Activated naive CD8-positive, alpha-beta T cell treated with anti-CD3 and anti-CD28 coated beads, Interleukin-2, amount 50 U/mL, for 16 hours (primary cell): ENCODE measurements at regions not wholly inside any gene's neighbourhood (a gene's known extent, or its start where the extent isn't known, plus 50 kb on each side); places are given as distances from the start of the nearest gene placed in this dataset.

Experiments used
- DNase-seq: peaks from one replicate; pipeline ENCODE4 v3.0.0-alpha.2; 2020; ENCODE audit warnings: low read depth, low spot score

DNA sequence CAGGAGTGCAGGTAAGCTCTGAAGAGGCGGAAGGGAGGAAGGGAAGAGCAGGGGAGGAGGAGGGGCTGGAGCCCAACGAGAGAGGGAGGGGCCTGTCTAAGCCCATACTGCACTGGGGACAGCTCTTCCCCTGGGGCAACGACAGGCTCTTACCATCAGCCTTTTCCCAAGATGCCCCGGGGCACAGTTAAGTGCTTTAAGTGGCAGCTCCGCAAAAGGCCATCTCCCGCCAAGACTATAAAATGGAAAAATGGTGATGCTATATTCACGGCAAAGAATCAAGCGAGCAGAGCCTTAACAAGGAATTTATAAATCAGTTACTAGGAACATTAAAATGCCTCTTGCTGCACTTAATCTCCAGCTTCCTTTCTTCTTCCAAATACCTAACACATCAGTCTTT, 110.2 kb upstream of the NLRP1 start:
- DNase-seq, result no peak

DNA sequence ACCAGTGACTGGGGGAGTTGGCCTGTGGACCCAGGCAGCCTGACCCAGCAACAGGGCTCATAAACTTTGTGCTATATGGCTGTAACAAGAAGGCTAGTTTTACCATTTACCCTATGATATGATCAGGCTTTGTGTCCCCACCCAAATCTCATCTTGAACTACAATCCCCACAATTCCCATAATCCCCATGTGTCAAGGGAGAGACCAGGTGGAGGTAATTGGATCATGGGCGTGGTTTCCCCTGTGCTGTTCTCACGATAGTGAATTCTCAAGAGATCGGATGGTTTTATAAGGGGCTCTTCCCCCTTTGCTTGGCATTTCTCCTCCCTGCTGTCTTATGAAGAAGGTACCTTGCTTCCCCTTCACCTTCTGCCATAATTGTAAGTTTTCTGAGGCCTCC, 111.2 kb upstream of the NLRP1 start:
- no peak for DNase-seq

DNA sequence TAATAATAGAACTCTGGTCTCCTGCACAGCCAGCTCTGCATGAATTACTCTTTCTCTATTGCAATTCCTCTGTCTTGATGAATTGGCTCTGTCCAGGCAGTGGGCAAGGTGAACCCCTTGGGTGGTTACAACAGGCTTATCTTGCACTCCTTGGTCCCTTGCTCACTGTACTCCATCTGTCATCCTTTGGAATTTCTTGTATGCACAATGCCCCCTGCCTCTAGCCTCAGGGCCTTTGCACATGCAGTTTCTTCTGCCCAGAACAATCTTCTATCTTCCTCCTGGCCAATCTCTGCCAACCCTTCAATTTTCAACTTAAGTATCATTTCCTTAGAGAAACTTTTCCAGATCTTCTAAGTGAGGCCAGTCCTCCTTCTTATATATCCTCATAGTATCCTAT, 114.7 kb upstream of the NLRP1 start:
- DNase-seq, result no peak

DNA sequence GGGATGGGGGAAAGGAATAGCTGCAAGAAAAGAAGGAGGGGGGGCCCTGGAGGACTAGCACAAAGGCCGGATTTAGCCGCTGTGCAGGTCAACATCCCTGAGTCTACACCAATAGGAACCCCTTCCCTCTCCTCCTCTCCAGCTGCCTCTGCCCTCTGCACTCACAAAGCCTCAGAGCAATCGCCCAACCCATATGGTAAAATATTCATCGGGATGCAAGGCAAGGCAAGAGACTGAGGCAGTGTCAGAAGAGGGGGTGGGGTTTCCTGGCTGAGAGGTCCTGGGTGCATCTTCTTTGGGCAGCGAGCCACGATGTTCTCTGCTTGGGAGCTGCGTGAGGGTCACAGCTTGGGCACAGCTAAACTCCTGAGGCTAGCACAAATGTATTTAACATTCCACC, 115.5 kb upstream of the NLRP1 start:
- no peak for DNase-seq

DNA sequence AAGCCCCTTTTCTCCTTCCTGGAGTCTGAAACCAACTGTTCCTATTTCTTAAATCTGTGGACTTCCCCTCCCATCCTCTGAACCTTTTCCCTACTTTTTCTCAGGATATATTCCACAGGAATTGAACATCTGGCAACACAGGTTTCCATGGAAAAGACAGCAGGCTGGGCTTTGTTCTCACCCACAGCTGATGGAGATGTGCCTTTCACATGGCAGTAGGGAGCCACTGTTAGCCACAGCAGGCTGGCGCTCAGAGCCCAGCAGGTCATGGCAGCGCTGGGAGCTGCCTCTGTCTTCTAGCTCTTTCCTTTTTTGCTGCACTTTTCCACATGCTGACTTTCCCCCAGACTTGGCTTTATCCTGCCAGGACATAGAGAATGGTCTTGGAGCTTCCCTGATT, 116.4 kb upstream of the NLRP1 start:
- DNase-seq, result no peak

DNA sequence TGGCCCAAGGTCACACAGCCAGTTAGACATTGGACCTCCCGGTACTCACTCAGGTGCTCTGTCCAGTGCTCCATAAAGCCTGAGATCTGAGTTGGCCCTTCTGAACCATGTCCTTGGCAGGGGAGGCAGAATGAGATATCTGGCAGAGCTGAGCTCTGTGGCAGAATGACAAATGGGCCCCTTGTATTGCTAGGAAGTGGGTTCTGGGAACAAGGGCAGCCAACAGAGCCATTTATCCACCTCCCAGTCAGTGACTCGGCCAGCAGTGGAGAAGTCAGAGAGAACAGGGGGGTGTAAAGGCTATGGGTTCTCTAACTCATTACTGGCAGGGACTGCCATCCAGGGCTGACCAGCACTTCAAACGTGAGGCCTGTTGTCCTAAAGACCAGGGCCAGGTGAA, 117.1 kb upstream of the NLRP1 start:
- no peak for DNase-seq

DNA sequence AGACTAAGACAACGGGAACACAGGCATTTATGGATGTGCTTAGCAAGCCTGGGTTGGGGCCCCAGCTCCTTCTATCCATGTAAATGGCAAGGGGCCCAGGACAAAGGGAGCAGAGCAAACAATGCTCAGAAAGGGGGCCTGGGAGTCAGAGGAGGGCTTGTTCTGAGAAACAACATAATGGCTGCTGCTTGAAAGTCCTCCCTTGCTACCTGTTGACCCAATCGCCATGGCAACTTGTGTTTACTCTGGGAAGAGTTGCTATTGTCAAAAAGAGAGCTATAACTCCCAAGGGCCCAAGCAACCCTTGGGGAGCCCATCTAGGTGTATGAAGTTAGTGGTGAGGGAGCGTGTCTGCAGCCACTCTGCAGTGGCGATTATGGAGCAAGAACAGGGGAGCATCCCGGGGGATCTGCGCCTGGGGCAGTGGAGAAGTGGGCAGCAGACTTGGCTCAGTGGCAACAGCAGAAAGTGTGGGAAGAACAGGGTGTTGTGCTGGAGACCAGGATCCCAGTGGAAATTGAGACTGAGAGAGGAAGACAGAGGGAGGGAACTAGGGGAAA, 118.7 kb upstream of the NLRP1 start:
- no peak for DNase-seq

DNA sequence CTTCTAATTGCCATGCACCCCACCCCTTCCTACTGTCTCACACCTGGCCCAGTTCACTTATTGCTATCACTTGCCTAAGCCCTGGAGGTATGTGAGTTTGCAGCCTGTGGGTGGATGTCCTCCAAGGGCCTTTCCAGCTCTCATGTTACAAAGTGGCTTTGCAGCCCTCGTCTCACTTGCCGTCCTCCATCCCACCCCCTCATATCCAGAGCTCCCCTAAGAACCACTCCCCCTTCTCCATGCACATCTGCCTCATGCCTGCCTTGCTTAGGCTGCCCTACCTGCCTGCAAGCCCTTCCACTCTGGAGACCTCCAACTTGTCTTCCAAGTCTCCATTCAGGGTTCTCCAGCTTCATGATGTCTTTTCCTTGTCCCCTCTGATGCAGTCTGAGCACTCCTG, 119.4 kb upstream of the NLRP1 start:
- no peak for DNase-seq

DNA sequence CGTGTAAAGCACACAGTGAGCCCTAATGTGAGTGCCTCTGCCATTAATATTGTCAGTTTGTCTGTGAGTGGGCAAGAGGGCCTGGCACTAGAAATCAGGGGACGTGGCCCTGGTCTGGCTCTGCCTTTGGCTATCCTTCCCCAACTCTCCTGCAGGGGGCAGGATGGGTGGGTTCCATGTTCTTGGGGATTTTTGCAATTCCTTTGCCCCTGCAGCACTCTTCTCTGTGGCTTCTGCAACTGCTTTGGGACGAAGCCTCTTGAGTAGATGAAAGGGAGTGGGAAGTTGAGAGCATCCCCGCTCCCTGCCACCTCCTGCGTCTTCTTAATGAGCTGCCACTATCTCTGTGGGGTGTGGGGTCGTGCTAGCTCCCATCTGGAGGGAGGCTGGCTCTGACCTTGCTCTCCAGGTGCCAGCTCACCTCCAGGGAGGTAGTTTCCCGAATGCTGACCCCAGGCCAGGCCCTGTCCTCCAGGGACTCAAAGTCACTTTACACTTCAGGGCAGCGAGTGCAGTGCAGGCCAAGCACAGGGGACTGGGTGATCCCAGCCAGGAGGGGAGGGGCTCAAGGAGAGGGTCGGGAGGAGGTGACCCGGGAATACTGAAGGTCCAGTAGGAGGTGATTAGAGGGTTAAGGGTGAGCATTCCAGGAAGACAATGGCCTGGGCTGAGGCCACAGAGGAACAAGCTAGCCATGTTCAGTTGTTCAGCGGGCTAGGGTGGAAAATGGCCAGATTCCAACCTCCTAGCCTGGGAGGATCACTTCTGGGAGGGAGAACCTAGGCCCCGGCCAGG, 121.0 kb upstream of the NLRP1 start:
- no peak for DNase-seq

DNA sequence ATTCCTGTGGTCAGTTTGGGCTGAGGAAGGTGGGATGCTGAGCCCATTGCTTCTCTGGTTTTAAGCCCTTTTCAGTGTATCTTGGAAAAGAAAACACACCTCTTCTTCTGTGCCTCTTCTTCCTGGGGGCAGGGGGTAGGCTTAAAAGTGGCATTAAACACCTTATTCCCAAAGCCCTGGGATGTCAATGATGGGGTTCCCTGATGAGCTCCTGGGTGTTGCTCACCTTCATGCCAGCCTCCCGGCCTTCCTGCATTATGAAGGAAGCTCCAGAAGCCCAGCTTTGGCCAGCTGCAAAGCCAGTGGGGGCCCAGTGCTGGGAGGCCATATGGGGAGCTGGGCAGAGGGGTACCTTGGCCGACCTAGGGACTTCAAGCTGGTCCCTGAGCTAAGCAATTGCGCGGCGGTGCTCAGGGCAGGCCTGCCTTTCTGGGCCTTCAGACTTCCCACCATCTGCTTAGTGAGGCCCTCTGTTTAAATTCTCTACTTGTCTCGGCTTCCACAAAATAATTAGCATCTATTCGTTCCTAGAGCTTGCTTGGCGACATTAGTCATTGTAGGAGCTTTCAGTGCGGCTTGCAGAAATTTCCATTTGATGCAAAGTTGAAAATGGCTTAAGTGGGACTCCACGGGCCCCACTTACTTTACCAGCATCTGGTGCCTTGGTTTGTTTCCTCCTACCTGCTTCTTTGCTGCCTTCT, 121.7 kb upstream of the NLRP1 start:
- no peak for DNase-seq

DNA sequence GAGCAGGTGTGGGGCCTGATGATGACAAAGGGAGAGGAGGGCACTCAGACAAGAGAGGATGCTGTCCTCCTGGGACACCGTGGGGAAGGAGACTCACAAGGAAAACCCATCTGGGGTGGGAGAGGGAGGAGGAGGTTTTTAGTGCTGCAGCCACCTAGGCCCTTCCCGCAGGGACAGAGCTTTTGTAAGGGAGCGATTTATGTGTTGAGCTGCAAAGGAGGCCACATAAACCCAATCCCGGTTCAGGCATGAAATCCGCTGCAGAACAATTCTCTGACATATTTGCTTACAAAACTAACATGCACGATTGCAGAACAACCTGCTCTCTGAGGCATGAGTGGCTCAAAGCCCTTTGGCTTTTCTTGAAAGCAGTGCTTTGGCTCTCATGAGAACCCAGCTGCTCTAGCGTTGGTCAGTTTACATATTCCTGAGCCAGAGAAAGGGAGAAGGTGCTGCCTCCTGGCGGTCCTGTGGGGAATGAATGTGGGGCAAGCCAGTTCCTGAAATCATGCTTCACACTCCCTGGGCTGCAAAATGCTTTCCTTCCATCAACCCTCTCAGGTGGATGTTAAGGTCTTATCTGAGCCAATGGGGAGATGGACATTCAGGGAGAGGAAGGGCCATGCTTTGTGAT, 122.4 kb upstream of the NLRP1 start:
- DNase-seq, result peak; percentile 11

DNA sequence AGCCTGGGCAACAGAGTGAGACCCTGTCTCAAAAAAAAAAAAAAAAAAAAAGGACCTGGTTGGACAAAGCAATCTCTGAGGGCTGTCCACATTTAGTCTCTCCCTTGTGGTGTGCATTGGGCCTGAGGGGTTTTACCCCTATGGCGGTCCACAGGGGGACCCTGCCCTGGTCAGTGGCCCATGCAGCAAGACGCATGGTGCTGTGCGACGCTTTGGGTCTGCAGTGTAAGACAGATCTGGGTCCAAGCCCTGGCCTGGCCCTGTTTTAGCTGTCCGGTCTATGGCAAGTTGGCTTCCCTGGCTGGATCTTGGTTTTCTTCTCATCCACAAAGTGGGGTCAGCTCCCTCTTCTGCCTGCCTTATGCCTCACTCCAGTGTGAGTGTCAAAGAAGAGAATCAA, 123.2 kb upstream of the NLRP1 start:
- DNase-seq, result no peak

DNA sequence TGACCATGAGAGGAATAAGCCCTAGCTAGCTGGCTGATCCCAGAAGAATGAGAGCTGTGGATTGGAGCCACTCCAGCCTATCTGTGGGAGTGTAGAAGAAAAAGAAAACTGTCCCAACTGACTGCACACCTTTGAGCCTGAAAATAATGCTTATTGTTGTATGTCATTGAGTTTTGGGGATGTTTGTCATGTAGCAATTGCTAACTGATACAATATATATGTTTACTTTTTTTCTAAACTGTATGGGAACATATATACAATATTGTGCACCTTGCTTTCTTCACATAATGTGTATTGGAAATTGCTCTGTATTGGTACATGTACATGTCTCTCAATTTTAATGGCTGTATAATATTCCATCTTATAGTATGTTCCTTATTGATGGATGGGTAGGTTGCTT, 124.0 kb upstream of the NLRP1 start:
- DNase-seq, result no peak

DNA sequence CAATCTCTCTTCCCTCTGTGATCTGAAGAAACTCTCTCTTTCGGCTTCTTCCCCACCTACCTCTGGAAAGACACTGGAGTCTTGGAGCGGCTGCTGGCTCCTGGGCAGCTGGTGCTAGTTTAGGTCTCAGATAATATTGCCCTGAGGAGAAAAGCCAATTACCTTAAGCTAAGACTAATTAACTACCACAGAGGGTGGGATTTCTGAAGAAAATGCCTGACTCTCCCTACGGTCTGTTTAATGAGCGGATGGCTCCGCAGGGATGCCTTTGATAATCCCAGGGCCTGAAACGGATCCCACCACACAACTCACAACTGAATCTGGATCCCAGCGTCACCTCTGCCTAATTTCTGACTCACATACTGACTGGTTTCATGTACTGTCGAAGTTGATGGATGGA, 127.0 kb upstream of the NLRP1 start:
- DNase-seq, result no peak

DNA sequence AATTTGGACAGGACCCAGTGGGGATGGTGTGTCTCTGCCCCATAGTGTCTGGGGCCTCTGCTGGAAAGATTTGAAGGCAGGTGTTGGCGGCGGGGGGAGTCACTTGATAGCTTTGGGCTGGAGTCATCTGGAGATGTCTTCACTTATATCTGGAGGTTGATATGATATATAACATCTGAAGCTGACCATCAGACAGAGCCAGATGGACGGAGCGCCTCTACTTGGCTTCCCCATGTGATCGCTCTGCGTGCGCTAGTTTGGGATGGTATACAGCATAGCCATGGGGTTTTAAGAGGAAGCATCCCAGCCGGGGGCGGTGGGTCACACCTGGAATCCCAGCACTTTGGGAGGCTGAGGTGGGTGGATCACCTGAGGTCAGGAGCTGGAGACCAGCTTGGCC, 130.7 kb upstream of the NLRP1 start:
- DNase-seq, result no peak

DNA sequence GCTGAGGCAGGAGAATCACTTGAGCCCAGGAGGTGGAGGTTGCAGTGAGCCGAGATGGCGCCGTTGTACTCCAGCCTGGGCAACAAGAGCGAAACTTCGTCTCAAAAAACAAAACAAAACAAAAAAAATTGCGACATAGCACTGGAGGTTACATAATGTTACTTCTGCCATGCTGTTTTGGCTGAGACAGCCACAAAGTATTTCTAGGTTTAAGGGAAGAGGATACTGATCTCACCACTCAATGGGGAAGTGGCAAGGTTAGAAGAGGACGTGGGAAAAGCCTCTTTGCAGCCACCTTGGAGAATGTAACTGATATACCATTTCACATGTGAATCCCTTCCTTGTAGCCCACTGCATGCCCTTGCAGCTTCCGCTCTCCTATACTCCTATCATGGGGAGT, 131.2 kb upstream of the NLRP1 start:
- no peak for DNase-seq

DNA sequence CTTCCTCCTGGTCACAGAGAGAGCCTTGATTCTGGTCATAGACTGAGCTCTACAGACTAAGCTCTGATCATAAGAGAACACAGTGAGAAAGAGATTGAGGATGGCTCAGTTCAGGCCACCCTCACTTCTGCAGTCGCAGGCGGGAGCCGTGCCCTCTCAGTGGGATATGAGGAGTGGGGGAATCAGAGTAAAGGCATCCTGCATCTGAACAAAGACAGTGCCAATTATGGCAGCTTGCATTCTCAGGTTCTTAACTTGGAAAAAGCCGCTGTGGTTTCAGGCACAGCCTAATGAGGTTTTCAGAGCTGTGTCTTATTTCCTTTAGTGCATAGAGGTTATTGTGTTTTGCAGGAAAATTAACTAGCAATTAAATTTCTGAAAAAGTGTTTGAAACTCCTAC, 134.4 kb upstream of the NLRP1 start:
- DNase-seq, result no peak

DNA sequence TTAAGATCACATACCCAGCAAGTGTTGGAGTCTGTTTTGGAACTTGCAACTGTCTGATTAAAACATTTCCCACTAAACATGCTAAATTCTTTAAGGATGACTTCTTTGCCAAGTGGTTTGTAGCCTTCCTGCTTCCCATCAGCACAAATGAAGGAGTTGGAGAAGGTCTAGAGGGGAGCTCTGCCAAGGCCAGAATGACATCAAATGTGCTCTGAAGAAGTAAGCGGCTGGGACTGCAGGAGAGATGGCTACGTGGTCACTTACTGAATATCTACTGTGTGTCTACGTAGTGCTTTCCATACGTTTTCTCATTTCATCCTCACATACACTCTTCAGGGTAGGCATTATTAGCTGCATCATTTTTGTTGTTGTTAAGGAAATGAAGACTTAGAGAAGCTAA, 135.7 kb upstream of the NLRP1 start:
- no peak for DNase-seq

DNA sequence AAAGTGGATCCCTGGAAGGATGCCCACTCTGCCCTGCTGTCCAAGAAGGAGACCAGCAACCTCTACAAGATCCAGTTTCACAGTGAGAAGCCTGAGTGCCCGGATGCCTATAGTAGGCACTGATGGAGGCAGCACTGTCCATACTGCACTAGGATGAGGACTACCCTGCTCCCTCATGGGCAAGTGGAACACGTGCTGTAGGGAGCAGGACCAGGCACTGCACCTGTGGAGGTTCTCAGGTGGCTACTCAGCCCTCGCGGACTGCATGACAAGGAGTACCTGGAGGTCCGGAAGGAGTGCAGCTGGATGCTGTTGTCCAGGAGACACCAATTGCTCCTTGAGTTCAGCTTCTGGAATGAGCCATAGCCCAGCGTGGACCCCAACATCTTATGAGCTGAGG, 146.1 kb upstream of the NLRP1 start:
- no peak for DNase-seq

DNA sequence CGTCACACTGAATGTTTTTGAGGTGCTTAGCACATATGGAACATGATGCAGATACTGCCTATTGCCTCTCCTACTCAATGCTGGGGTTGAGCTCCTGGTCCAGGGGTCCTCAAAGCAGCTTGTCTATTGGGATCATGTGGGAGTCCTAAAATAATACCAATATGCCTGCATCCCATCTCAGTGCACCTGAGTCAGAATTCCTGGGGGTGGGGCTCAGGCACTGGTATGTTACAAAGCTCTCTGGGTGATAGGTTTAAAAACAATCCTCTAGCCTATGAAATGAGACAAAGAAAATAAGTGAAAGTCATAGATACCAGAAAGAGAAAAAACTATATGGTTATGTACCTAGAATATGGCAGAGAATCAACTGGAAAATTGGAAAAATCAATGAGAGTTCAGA, 156.6 kb upstream of the NLRP1 start:
- no peak for DNase-seq

DNA sequence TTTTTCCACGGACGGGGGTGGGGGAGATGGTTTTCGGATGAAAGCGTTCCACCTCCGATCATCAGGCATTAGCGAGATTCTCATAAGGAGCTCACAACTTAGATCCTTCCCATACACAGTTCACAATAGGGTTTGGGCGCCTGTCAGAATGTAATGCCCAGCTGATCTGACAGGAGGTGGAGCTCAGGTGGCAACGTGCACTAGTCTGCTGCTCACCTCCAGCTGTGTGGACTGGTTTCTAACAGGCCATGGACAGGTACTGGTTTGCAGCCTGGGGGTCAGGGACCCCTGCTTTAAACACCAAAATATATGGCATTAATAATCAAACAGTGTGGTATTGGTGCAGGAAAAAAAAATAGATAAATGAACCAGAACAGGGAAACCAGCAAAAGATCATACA, 157.5 kb upstream of the NLRP1 start:
- no peak for DNase-seq

DNA sequence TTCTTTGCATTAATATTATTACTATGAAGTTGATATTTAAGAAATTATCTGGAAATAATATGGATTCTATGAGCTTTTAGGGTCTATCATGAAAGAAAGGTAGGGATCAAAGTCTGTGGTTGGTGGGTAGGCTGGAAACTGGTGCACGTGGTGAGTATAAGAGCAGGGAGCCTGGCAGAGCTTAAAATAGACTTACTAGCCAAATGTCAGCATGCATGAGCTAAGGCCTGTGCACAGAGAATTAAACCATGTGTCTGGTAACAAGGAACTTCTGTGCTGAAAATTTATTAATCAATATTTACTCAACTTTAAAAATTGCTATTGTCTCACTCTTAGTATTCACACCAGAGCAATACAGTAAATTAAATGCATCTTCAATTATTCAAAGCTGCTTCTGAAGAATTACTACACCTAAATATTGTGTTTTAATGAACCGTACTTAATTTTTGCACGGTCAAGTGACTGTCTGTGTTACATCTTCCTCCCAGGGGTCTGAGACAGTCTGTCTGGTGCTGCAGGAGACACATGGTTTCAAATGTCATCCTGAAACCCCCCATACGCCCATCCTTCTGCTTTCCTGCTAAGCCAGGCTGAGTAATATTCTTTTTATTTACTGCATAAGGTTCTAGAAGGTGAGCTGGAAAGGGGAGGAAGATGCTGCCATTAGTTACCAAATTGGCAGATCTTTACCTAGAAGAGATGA, 161.0 kb upstream of the NLRP1 start:
- DNase-seq, result no peak
